ENCODE measurements at regions not wholly inside any gene's neighbourhood (a gene's known extent, or its start where the extent isn't known, plus 50 kb on each side); places are given as distances from the start of the nearest gene placed in this dataset.

GRCh38 chr17:77304746-77305473 is 164.1 kb downstream of the SEC14L1 start:
- TF ChIP-seq CTCF (conservative IDR thresholded peaks at IDR 0.05) (no peak), EZH2 (IDR thresholded peaks at IDR 0.05; ENCODE audit: low read depth) (no peak)
